H1 (cell line): ENCODE measurements at regions not wholly inside any gene's neighbourhood (a gene's known extent, or its start where the extent isn't known, plus 50 kb on each side); places are given as distances from the start of the nearest gene placed in this dataset.

ENCODE experiments used
- CTCF ChIA-PET: fragments of 300-600 bp; sonication (Branson Sonifier 250); formaldehyde crosslinking; loops from one replicate; lab custom pipeline; 2021; ENCODE audit not compliant: partially characterized antibody; lab: Charles Lee
- POLR2A ChIA-PET: fragments of 300-600 bp; sonication (Branson Sonifier 250); formaldehyde crosslinking; loops from one replicate; lab custom pipeline; 2021; ENCODE audit warnings: inconsistent platforms; ENCODE audit not compliant: partially characterized antibody; lab: Charles Lee
- DNase-seq, 2 experiments: peaks; one replicate each; pipeline versions ENCODE4 v3.0.0 to v3.0.0-alpha.2; 2010 to 2022; ENCODE audit warnings: low spot score in 2 of 2, low read depth in 1 of 2, mixed read lengths in 1 of 2
- FAIRE-seq: peaks from 2 replicates; lab custom pipeline; 2011; peaks lifted over from hg19 to GRCh38; lab: Jason Lieb, UNC
- H2AFZ ChIP-seq: 2 replicates; pipeline ENCODE4 v1.8.1; 2012; ENCODE audit warnings: low read length, inconsistent platforms
- H2AK5ac ChIP-seq: 2 replicates; pipeline ENCODE4 v1.6.1; 2013; ENCODE audit warnings: low read depth, low read length
- H2BK120ac ChIP-seq: replicated peaks from 2 replicates; pipeline ENCODE3; 2013; ENCODE audit warnings: low read depth, low read length, inconsistent platforms
- H2BK12ac ChIP-seq: 2 replicates; pipeline ENCODE4 v1.6.1; 2013; ENCODE audit warnings: low read depth, low read length
- H2BK15ac ChIP-seq: 2 replicates; pipeline ENCODE4 v1.6.1; 2013; ENCODE audit warnings: low read length
- H2BK20ac ChIP-seq: 2 replicates; pipeline ENCODE4 v1.6.1; 2013; ENCODE audit warnings: low read length
- H2BK5ac ChIP-seq: 2 replicates; pipeline ENCODE4 v1.6.1; 2013; ENCODE audit warnings: low read depth, low read length
- H3K14ac ChIP-seq: 2 replicates; pipeline ENCODE4 v1.6.1; 2013; ENCODE audit warnings: inconsistent platforms; ENCODE audit not compliant: insufficient read length
- H3K18ac ChIP-seq: 2 replicates; pipeline ENCODE4 v1.6.1; 2013; ENCODE audit warnings: low read length; ENCODE audit errors: extremely low read depth
- H3K23ac ChIP-seq: 2 replicates; pipeline ENCODE4 v1.6.1; 2013; ENCODE audit warnings: inconsistent platforms; ENCODE audit not compliant: insufficient read length
- H3K23me2 ChIP-seq: 2 replicates; pipeline ENCODE4 v1.6.1; 2013; ENCODE audit warnings: low read depth, low read length
- H3K27ac ChIP-seq: 2 replicates; pipeline ENCODE4 v1.6.1; 2011; ENCODE audit warnings: low read depth, low read length, inconsistent platforms
- H3K27me3 ChIP-seq, 4 experiments: replicated peaks in 1 of 4; 1 replicate in 1 of 4; 2 replicates in 3 of 4; pipeline versions ENCODE4 v1.6.1 to v1.8.1; 2011 to 2013; ENCODE audit warnings: low read length in 3 of 4, mild to moderate bottlenecking in 3 of 4, inconsistent platforms in 2 of 4, mixed read lengths in 2 of 4, moderate library complexity in 1 of 4; ENCODE audit not compliant: control insufficient read depth in 3 of 4, insufficient read depth in 3 of 4; ENCODE audit errors: extremely low read depth in 1 of 4
- H3K36me3 ChIP-seq, 4 experiments: 2 replicates each; pipeline versions ENCODE4 v1.6.1 to v1.8.1; 2011 to 2013; ENCODE audit warnings: mild to moderate bottlenecking in 4 of 4, low read length in 3 of 4, moderate library complexity in 2 of 4, control low read depth in 1 of 4, inconsistent platforms in 1 of 4; ENCODE audit not compliant: insufficient read depth in 4 of 4, control insufficient read depth in 2 of 4
- H3K4ac ChIP-seq: replicated peaks from 2 replicates; pipeline ENCODE3; 2013; ENCODE audit warnings: low read length, low read depth, mixed read lengths, inconsistent platforms; ENCODE audit not compliant: insufficient read length
- H3K4me1 ChIP-seq, 4 experiments: replicated peaks in 1 of 4; 1 replicate in 1 of 4; 2 replicates in 3 of 4; pipeline versions ENCODE4 v1.6.1 to v1.8.1; 2011 to 2013; ENCODE audit warnings: low read length in 3 of 4, inconsistent platforms in 2 of 4, mixed read lengths in 1 of 4; ENCODE audit not compliant: insufficient read depth in 4 of 4, control insufficient read depth in 3 of 4
- H3K4me2 ChIP-seq, 2 experiments: 2 replicates each; pipeline versions ENCODE4 v1.6.1 to v1.8.1; 2011 to 2013; ENCODE audit warnings: low read depth in 2 of 2, low read length in 2 of 2, control low read depth in 1 of 2, inconsistent platforms in 1 of 2, mild to moderate bottlenecking in 1 of 2; ENCODE audit not compliant: insufficient read depth in 1 of 2
- H3K4me3 ChIP-seq, 4 experiments: fragments of 200-600, 300-600 bp in 1 of 4; sonication (generic), shearing (Covaris generic), sonication (Bioruptor Twin) in 1 of 4; 2 replicates each; pipeline versions ENCODE4 v1.5.1 to v1.8.1; 2011 to 2016; ENCODE audit warnings: low read length in 4 of 4, low read depth in 3 of 4, control low read depth in 2 of 4, inconsistent platforms in 2 of 4, mild to moderate bottlenecking in 2 of 4, mixed read lengths in 1 of 4, moderate library complexity in 1 of 4; ENCODE audit not compliant: insufficient read depth in 2 of 4; ENCODE audit errors: extremely low read depth in 1 of 4
- H3K56ac ChIP-seq: replicated peaks from 2 replicates; pipeline ENCODE3; 2013; ENCODE audit warnings: low read depth, mild to moderate bottlenecking, mixed read lengths, low read length, inconsistent platforms; ENCODE audit not compliant: insufficient read length
- H3K79me1 ChIP-seq: 2 replicates; pipeline ENCODE4 v1.6.1; 2013; ENCODE audit warnings: low read depth, low read length, control low read depth
- H3K79me2 ChIP-seq, 2 experiments: 2 replicates each; pipeline versions ENCODE4 v1.6.1 to v1.8.1; 2012 to 2013; ENCODE audit warnings: low read length in 2 of 2, mild to moderate bottlenecking in 2 of 2, inconsistent platforms in 1 of 2; ENCODE audit not compliant: insufficient read depth in 2 of 2, control insufficient read depth in 1 of 2
- H3K9ac ChIP-seq, 4 experiments: replicated peaks in 1 of 4; 1 replicate in 1 of 4; 2 replicates in 3 of 4; pipeline versions ENCODE4 v1.6.1 to v1.8.1; 2011 to 2013; ENCODE audit warnings: low read depth in 3 of 4, low read length in 3 of 4, control low read depth in 2 of 4, mild to moderate bottlenecking in 2 of 4, moderate library complexity in 2 of 4, inconsistent platforms in 1 of 4; ENCODE audit errors: extremely low read depth in 1 of 4
- H3K9me3 ChIP-seq, 2 experiments: 2 replicates each; pipeline versions ENCODE4 v1.6.1 to v1.8.1; 2012 to 2013; ENCODE audit warnings: mild to moderate bottlenecking in 2 of 2, moderate library complexity in 2 of 2, control low read depth in 1 of 2, inconsistent platforms in 1 of 2, low read depth in 1 of 2, low read length in 1 of 2, mixed read lengths in 1 of 2; ENCODE audit not compliant: insufficient read depth in 2 of 2
- H4K20me1 ChIP-seq, 2 experiments: replicated peaks in 1 of 2; 2 replicates each; pipeline versions ENCODE3 to v1.8.1; 2011 to 2013; ENCODE audit warnings: inconsistent platforms in 2 of 2, low read length in 2 of 2, mild to moderate bottlenecking in 1 of 2; ENCODE audit not compliant: insufficient read depth in 2 of 2, control insufficient read depth in 1 of 2
- H4K5ac ChIP-seq: 2 replicates; pipeline ENCODE4 v1.6.1; 2013; ENCODE audit warnings: low read length, low read depth, mixed read lengths, inconsistent platforms; ENCODE audit not compliant: insufficient read length
- H4K8ac ChIP-seq: 2 replicates; pipeline ENCODE4 v1.8.0; 2013; ENCODE audit warnings: mild to moderate bottlenecking, moderate library complexity, low read length, inconsistent platforms; ENCODE audit not compliant: insufficient read depth; ENCODE audit errors: extremely low read depth
- H4K91ac ChIP-seq: replicated peaks from 2 replicates; pipeline ENCODE3; 2013; ENCODE audit warnings: low read length, mixed read lengths, inconsistent platforms; ENCODE audit not compliant: insufficient read length
- GTF2F1 ChIP-seq: IDR thresholded peaks from 2 replicates; pipeline ENCODE4 v1.6.1; 2012; ENCODE audit warnings: low read depth, low read length, improper control_type of control experiment, borderline replicate concordance
- NRF1 ChIP-seq: IDR thresholded peaks from 2 replicates; pipeline ENCODE4 v1.6.1; 2011; ENCODE audit warnings: mild to moderate bottlenecking, low read depth, low read length, improper control_type of control experiment
- SIRT6 ChIP-seq: IDR thresholded peaks from one replicate; pipeline ENCODE4 v1.7.1; 2012; ENCODE audit warnings: low read length, inconsistent platforms
- TCF12 ChIP-seq: IDR thresholded peaks from 2 replicates; pipeline ENCODE4 v1.6.1; 2011; ENCODE audit warnings: low read depth, mild to moderate bottlenecking, low read length
- YY1 ChIP-seq: IDR thresholded peaks from 2 replicates; pipeline ENCODE4 v1.6.1; 2011; ENCODE audit warnings: low read depth, mild to moderate bottlenecking, low read length
- WGBS, 2 experiments: shearing (Covaris generic) in 1 of 2; methylation state at CpG; one replicate each; pipeline versions ENCODE4 v1.1.6 to v1.1.7; 2013 to 2015; ENCODE audit warnings: low lambda C conversion rate in 2 of 2, mixed read lengths in 2 of 2, inconsistent platforms in 1 of 2, low coverage in 1 of 2, missing lambda C conversion rate in 1 of 2; ENCODE audit not compliant: insufficient replicate concordance in 2 of 2, insufficient coverage in 1 of 2, insufficient read length in 1 of 2; ENCODE audit errors: extremely low coverage in 1 of 2, missing lambda C conversion rate in 1 of 2; 5-methylcytosine and 5-hydroxymethylcytosine counted together
- TF ChIP-seq, protein P1 (sequence below), 3 experiments: IDR thresholded peaks; 1 replicate in 2 of 3; 2 replicates in 1 of 3; pipeline versions ENCODE4 v1.5.1 to v1.6.1; 2011; ENCODE audit warnings: low read length in 3 of 3, mild to moderate bottlenecking in 3 of 3, inconsistent platforms in 2 of 3, low read depth in 1 of 3, moderate library complexity in 1 of 3; ENCODE audit not compliant: insufficient read depth in 1 of 3; ENCODE audit errors: control extremely low read depth in 1 of 3

GRCh38 chr6:85388531-85388930 lies 61.4 kb upstream of the NT5E start:
- Histone ChIP-seq H4K20me1 (no peaks in the 10 kb centered on the region), H3K4ac (no peak overlapping the region), H3K9ac (no peak overlapping the region), H3K18ac (no peak overlapping the region), H2AK5ac (no peak overlapping the region), H3K23ac (no peak overlapping the region), H2BK5ac (no peak overlapping the region), H3K4me2 (no peak overlapping the region), H3K14ac (no peak overlapping the region), H3K56ac (no peak overlapping the region), H3K9me3 (no peaks in the 10 kb centered on the region), H4K91ac (no peak overlapping the region), H2AFZ (no peak overlapping the region), H3K23me2 (no peaks in the 10 kb centered on the region), H3K27me3 (no peaks in the 10 kb centered on the region), H2BK15ac (no peak overlapping the region), H4K8ac (no peak overlapping the region), H3K27ac (no peak overlapping the region), H3K4me3 (no peak overlapping the region), H3K4me1 (no peaks in the 10 kb centered on the region), H2BK120ac (no peak overlapping the region), H2BK20ac (no peak overlapping the region), H4K5ac (no peak overlapping the region), H3K36me3 (no peaks in the 10 kb centered on the region), H3K79me1 (no peaks in the 10 kb centered on the region), H3K79me2 (no peaks in the 10 kb centered on the region), H2BK12ac (no peak overlapping the region)
- POLR2A ChIA-PET = no interaction called here
- TF ChIP-seq TCF12 (no peak), NRF1 (no peak), SIRT6 (no peak), YY1 (no peak), GTF2F1 (no peak)
- TF ChIP-seq, protein P1, sequence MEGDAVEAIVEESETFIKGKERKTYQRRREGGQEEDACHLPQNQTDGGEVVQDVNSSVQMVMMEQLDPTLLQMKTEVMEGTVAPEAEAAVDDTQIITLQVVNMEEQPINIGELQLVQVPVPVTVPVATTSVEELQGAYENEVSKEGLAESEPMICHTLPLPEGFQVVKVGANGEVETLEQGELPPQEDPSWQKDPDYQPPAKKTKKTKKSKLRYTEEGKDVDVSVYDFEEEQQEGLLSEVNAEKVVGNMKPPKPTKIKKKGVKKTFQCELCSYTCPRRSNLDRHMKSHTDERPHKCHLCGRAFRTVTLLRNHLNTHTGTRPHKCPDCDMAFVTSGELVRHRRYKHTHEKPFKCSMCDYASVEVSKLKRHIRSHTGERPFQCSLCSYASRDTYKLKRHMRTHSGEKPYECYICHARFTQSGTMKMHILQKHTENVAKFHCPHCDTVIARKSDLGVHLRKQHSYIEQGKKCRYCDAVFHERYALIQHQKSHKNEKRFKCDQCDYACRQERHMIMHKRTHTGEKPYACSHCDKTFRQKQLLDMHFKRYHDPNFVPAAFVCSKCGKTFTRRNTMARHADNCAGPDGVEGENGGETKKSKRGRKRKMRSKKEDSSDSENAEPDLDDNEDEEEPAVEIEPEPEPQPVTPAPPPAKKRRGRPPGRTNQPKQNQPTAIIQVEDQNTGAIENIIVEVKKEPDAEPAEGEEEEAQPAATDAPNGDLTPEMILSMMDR (IDR thresholded peaks at IDR 0.05; ENCODE audit: control extremely low read depth in 1 of 3, insufficient read depth in 1 of 3, low read depth in 1 of 3, low read length in 3 of 3) = no peak
- 91% methylated on average over 3 of the region's 3 CpGs; no CpG with 5 or more reads in 1 of the 2 experiments for WGBS, 2 experiments
- DNase-seq (no peak), FAIRE-seq (no peak)
- CTCF ChIA-PET = no interaction called here
